HEK293T (cell line): ENCODE measurements at regions not wholly inside any gene's neighbourhood (a gene's known extent, or its start where the extent isn't known, plus 50 kb on each side); places are given as distances from the start of the nearest gene placed in this dataset.

Source experiments
- FOXA1 ChIP-seq: fragments of 450-650 bp; IDR thresholded peaks from 2 replicates; pipeline ENCODE4 v1.6.1; 2016; ENCODE audit warnings: mild to moderate bottlenecking
- SP1 ChIP-seq: fragments of 450-650 bp; IDR thresholded peaks from 2 replicates; pipeline ENCODE4 v1.6.1; 2017
- SUZ12 ChIP-seq: fragments of 450-650 bp; IDR thresholded peaks from 2 replicates; pipeline ENCODE4 v1.6.1; 2016; ENCODE audit warnings: mild to moderate bottlenecking
- TARDBP ChIP-seq: fragments of 450-650 bp; IDR thresholded peaks from 2 replicates; pipeline ENCODE4 v1.6.1; 2016
- TF ChIP-seq, protein P1 (sequence below): fragments of 450-650 bp; IDR thresholded peaks from 2 replicates; pipeline ENCODE4 v1.6.1; 2016

DNA sequence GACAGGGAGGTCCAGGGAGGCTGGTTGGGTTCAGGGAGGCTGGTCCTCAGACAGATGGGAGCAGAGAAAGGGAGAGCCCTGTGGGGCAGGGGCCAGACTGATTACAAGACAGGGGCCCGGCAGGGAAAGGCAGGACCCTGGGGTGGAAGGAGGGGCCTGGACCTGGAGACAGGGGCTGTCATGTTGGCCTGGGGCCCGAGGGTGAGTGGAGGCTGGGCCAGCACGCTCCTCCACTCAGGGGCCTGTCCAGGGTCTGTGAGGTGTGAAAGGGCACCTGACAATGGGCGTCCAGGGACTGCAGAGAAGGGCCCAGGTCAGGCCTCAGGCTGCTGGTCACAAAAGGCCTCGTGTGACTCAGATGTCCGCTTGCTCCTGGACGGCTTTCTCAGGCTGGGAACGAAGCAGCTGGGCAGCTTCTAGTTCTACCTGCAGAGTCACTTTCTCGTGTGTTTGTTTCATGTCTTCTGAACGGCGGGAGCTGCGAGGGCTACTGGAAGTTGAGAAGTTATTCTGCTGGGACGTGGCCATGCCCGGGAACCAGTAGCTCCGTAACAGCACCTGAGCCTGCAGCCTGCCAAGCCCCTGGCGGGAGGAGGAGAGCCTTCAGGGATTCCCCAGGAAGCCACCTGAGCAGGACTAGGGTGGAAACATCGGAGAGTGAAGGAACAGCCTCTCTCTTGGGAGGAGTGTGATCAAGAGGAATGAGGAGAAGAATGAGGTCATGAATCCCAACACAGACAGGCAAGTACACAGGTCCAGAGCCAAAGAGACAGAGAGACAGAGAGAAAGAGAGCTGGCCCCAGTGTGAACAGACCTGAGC is 65.8 kb downstream of the KLF6 start:
- TF ChIP-seq SP1 (no peak), SUZ12 (no peak), TARDBP (no peak), FOXA1 (no peak)
- TF ChIP-seq, protein P1, sequence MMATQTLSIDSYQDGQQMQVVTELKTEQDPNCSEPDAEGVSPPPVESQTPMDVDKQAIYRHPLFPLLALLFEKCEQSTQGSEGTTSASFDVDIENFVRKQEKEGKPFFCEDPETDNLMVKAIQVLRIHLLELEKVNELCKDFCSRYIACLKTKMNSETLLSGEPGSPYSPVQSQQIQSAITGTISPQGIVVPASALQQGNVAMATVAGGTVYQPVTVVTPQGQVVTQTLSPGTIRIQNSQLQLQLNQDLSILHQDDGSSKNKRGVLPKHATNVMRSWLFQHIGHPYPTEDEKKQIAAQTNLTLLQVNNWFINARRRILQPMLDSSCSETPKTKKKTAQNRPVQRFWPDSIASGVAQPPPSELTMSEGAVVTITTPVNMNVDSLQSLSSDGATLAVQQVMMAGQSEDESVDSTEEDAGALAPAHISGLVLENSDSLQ = no peak
